ENCODE measurements at regions not wholly inside any gene's neighbourhood (a gene's known extent, or its start where the extent isn't known, plus 50 kb on each side); places are given as distances from the start of the nearest gene placed in this dataset.

- no peak for TF ChIP-seq CHD7 (IDR thresholded peaks at IDR 0.05; ENCODE audit: insufficient replicate concordance, low read length)
Observed at GRCh38 chr2:44061469-44061868, 65.7 kb upstream of the LRPPRC start (continued).
